IMR-90 (cell line): ENCODE measurements at regions not wholly inside any gene's neighbourhood (a gene's known extent, or its start where the extent isn't known, plus 50 kb on each side); places are given as distances from the start of the nearest gene placed in this dataset.
"Not testable (repeated sequence)": the region's sequence is repeated elsewhere in the genome, so short reads cannot be mapped to it uniquely, and the experiment has no call there.

Experiments used
- ATAC-seq: fragments of 200-7000 bp; cut with Tn5 transposase; 2 replicates; pipeline ENCODE4 v1.9.1; 2020; ENCODE audit warnings: low read depth, mild to moderate bottlenecking, moderate library complexity
- BruUV-seq: library from RNA; stranded (reverse); fragments of 400-500 nt; replicated peaks from 2 replicates; lab custom pipeline; 2021; lab: Mats Ljungman, UMichigan
- CTCF ChIA-PET: fragments of 300-600 bp; formaldehyde crosslinking; extraction: SDS; loops from one replicate; lab custom pipeline; 2021; ENCODE audit warnings: antibody characterized with exemption; lab: Yijun Ruan, JAX
- POLR2A ChIA-PET: fragments of 300-600 bp; sonication (Branson Sonifier 250); formaldehyde crosslinking; loops from one replicate; lab custom pipeline; 2022; ENCODE audit warnings: antibody characterized with exemption; ENCODE audit not compliant: unreplicated experiment; lab: Charles Lee
- DNase-seq: peaks from one replicate; pipeline ENCODE4 v3.0.0; 2013
- H2AFZ ChIP-seq: replicated peaks from 2 replicates; pipeline ENCODE3; 2013; ENCODE audit warnings: low read length, mild to moderate bottlenecking; ENCODE audit not compliant: poor library complexity
- H2AK5ac ChIP-seq: 2 replicates; pipeline ENCODE4 v1.6.1; 2013; ENCODE audit warnings: low read depth, low read length, inconsistent platforms
- H2AK9ac ChIP-seq: replicated peaks from 2 replicates; pipeline ENCODE3; 2013; ENCODE audit warnings: mild to moderate bottlenecking, low read depth, low read length, moderate library complexity; ENCODE audit not compliant: poor library complexity
- H2BK120ac ChIP-seq: 2 replicates; pipeline ENCODE4 v1.6.1; 2013; ENCODE audit warnings: low read depth, low read length, inconsistent platforms
- H2BK15ac ChIP-seq: 3 replicates; pipeline ENCODE4 v1.6.1; 2013; ENCODE audit warnings: low read depth, low read length, inconsistent platforms
- H2BK20ac ChIP-seq: 2 replicates; pipeline ENCODE4 v1.6.1; 2013; ENCODE audit warnings: low read depth, mild to moderate bottlenecking, inconsistent platforms, low read length, moderate library complexity
- H2BK5ac ChIP-seq: 2 replicates; pipeline ENCODE4 v1.6.1; 2013; ENCODE audit warnings: mild to moderate bottlenecking, low read depth, low read length, inconsistent platforms; ENCODE audit not compliant: poor library complexity, severe bottlenecking
- H3K14ac ChIP-seq: replicated peaks from 2 replicates; pipeline ENCODE4 v1.6.1; 2013; ENCODE audit warnings: low read depth, low read length, inconsistent platforms
- H3K18ac ChIP-seq: 2 replicates; pipeline ENCODE4 v1.6.1; 2013; ENCODE audit warnings: low read depth, low read length, control low read depth
- H3K23ac ChIP-seq: 2 replicates; pipeline ENCODE4 v1.6.1; 2013; ENCODE audit warnings: low read depth, low read length, inconsistent platforms
- H3K27ac ChIP-seq: 2 replicates; pipeline ENCODE4 v1.5.1; 2013; ENCODE audit warnings: mild to moderate bottlenecking, control low read depth, low read length; ENCODE audit not compliant: insufficient read depth
- H3K27me3 ChIP-seq: 2 replicates; pipeline ENCODE4 v1.6.1; 2013; ENCODE audit warnings: low read length; ENCODE audit not compliant: control insufficient read depth, insufficient read depth
- H3K36me3 ChIP-seq: 2 replicates; pipeline ENCODE4 v1.6.1; 2013; ENCODE audit warnings: low read length, mixed read lengths; ENCODE audit not compliant: control insufficient read depth, insufficient read depth
- H3K4ac ChIP-seq: 2 replicates; pipeline ENCODE4 v1.6.1; 2013; ENCODE audit warnings: low read depth, low read length, inconsistent platforms
- H3K4me1 ChIP-seq: 2 replicates; pipeline ENCODE4 v1.6.1; 2013; ENCODE audit warnings: low read length, mixed read lengths; ENCODE audit not compliant: control insufficient read depth, insufficient read depth
- H3K4me2 ChIP-seq: 2 replicates; pipeline ENCODE4 v1.6.1; 2013; ENCODE audit warnings: low read depth, mild to moderate bottlenecking, control low read depth, low read length, moderate library complexity
- H3K4me3 ChIP-seq: 2 replicates; pipeline ENCODE4 v1.5.1; 2013; ENCODE audit warnings: low read depth, mild to moderate bottlenecking, control low read depth, low read length, moderate library complexity; ENCODE audit not compliant: insufficient read depth
- H3K56ac ChIP-seq: 2 replicates; pipeline ENCODE4 v1.6.1; 2013; ENCODE audit warnings: low read length, inconsistent platforms; ENCODE audit not compliant: insufficient read depth; ENCODE audit errors: extremely low read depth
- H3K79me1 ChIP-seq, 2 experiments: 2 replicates each; pipeline ENCODE4 v1.6.1; 2013; ENCODE audit warnings: low read length in 2 of 2, inconsistent platforms in 1 of 2, low read depth in 1 of 2
- H3K9ac ChIP-seq: 2 replicates; pipeline ENCODE4 v1.6.1; 2013; ENCODE audit warnings: low read depth, low read length, control low read depth
- H3K9me1 ChIP-seq: 2 replicates; pipeline ENCODE4 v1.6.1; 2013; ENCODE audit warnings: low read length, inconsistent platforms; ENCODE audit not compliant: insufficient read depth
- H3K9me3 ChIP-seq: 2 replicates; pipeline ENCODE4 v1.6.1; 2013; ENCODE audit warnings: low read length; ENCODE audit not compliant: control insufficient read depth, insufficient read depth
- H4K20me1 ChIP-seq: 2 replicates; pipeline ENCODE4 v1.6.1; 2013; ENCODE audit warnings: low read length, inconsistent platforms; ENCODE audit not compliant: insufficient read depth
- H4K5ac ChIP-seq: 2 replicates; pipeline ENCODE4 v1.6.1; 2013; ENCODE audit warnings: mild to moderate bottlenecking, low read depth, low read length, control low read depth
- H4K8ac ChIP-seq, 2 experiments: 2 replicates each; pipeline ENCODE4 v1.6.1; 2013; ENCODE audit warnings: low read depth in 2 of 2, low read length in 2 of 2, control low read depth in 1 of 2, inconsistent platforms in 1 of 2
- H4K91ac ChIP-seq: 2 replicates; pipeline ENCODE4 v1.6.1; 2013; ENCODE audit warnings: low read depth, low read length, inconsistent platforms; ENCODE audit not compliant: insufficient read depth
- WGBS, 2 experiments: methylation state at CpG; one replicate each; pipeline versions ENCODE4 v1.1.5 to v1.1.7; 2013; ENCODE audit warnings: missing lambda C conversion rate in 2 of 2; ENCODE audit not compliant: insufficient read length in 1 of 2; ENCODE audit errors: extremely low coverage in 2 of 2; 5-methylcytosine and 5-hydroxymethylcytosine counted together
- dilution Hi-C: fragments of 300-500 bp; cut with HindIII; formaldehyde crosslinking; loops from one replicate; pipeline ENCODE4 v1.14.3; 2018; ENCODE audit warnings: low sequenced_read_pairs; ENCODE audit not compliant: unreplicated experiment
- in situ Hi-C: fragments of 300-500 bp; cut with MboI; formaldehyde crosslinking; loops from 3 replicates; pipeline ENCODE4 v1.14.3; 2019; ENCODE audit warnings: low sequenced_read_pairs, inconsistent platforms, mixed read lengths
- intact Hi-C: fragments of 100-400 bp; cut with micrococcal nuclease; formaldehyde crosslinking; loops from 2 replicates; pipeline ENCODE4 v1.10.0; 2022

- H2BK5ac ChIP-seq, H3K18ac ChIP-seq, H2AK9ac ChIP-seq, CTCF ChIA-PET, H3K9me1 ChIP-seq, H3K36me3 ChIP-seq, H3K9ac ChIP-seq, H2AK5ac ChIP-seq, H3K79me1 ChIP-seq, H3K56ac ChIP-seq, in situ Hi-C loops, H2AFZ ChIP-seq, H4K20me1 ChIP-seq, intact Hi-C loops, H3K27me3 ChIP-seq, H3K4ac ChIP-seq, H3K4me1 ChIP-seq, H3K23ac ChIP-seq, H3K14ac ChIP-seq, H4K8ac ChIP-seq, H4K5ac ChIP-seq, H3K27ac ChIP-seq, H2BK15ac ChIP-seq, H4K91ac ChIP-seq, H3K4me2 ChIP-seq, BruUV-seq, H3K4me3 ChIP-seq, POLR2A ChIA-PET, ATAC-seq, H2BK20ac ChIP-seq, H2BK120ac ChIP-seq, DNase-seq, H3K9me3 ChIP-seq, dilution Hi-C loops: not testable (repeated sequence)
- no CpG with 5 or more reads among the region's 3 CpGs for WGBS, 2 experiments
Measured at GRCh38 chr3:3291756-3292283, 112.3 kb upstream of the CRBN start.
